ENCODE measurements at regions not wholly inside any gene's neighbourhood (a gene's known extent, or its start where the extent isn't known, plus 50 kb on each side); places are given as distances from the start of the nearest gene placed in this dataset.
"Not testable (repeated sequence)": the region's sequence is repeated elsewhere in the genome, so short reads cannot be mapped to it uniquely, and the experiment has no call there.

GRCh38 chr16:79845033-79845733, 244.6 kb upstream of the MAF start:
- DNase-seq = no peak

- no peak for DNase-seq
Observed at GRCh38 chr16:79844603-79845002, 244.1 kb upstream of the MAF start.

GRCh38 chr16:79843631-79844043, 243.1 kb upstream of the MAF start:
- DNase-seq = no peak

GRCh38 chr16:79843145-79843544, 242.6 kb upstream of the MAF start:
- no peak for DNase-seq

GRCh38 chr16:79842197-79842596, 241.7 kb upstream of the MAF start:
- no peak for DNase-seq

- DNase-seq = no peak
Observed at GRCh38 chr16:79839466-79840341, 239.2 kb upstream of the MAF start.

- no peak for DNase-seq
Observed at GRCh38 chr16:79838496-79839259, 238.1 kb upstream of the MAF start.

- DNase-seq = no peak
Observed at GRCh38 chr16:79836144-79836543, 235.6 kb upstream of the MAF start.

GRCh38 chr16:79835194-79835593, 234.7 kb upstream of the MAF start:
- DNase-seq = no peak

GRCh38 chr16:79834720-79835119, 234.2 kb upstream of the MAF start:
- no peak for DNase-seq

- DNase-seq = not testable (repeated sequence)
Observed at GRCh38 chr16:79834003-79834402, 233.5 kb upstream of the MAF start.

GRCh38 chr16:79833559-79833958, 233.0 kb upstream of the MAF start:
- no peak for DNase-seq

- no peak for DNase-seq
Observed at GRCh38 chr16:79826732-79827475, 226.4 kb upstream of the MAF start.

GRCh38 chr16:79825002-79825401, 224.5 kb upstream of the MAF start:
- DNase-seq = no peak

GRCh38 chr16:79823639-79824038, 223.1 kb upstream of the MAF start:
- DNase-seq = no peak

- DNase-seq = no peak
Observed at GRCh38 chr16:79821911-79822310, 221.4 kb upstream of the MAF start.

GRCh38 chr16:79816081-79816497, 215.6 kb upstream of the MAF start:
- DNase-seq = no peak

GRCh38 chr16:79815049-79815448, 214.5 kb upstream of the MAF start:
- DNase-seq = no peak

- no peak for DNase-seq
Observed at GRCh38 chr16:79814124-79814523, 213.6 kb upstream of the MAF start.

GRCh38 chr16:79811541-79811940, 211.0 kb upstream of the MAF start:
- DNase-seq = no peak

GRCh38 chr16:79810449-79811189, 210.1 kb upstream of the MAF start:
- DNase-seq = no peak

- DNase-seq = no peak
Observed at GRCh38 chr16:79809376-79809775, 208.8 kb upstream of the MAF start.
